GM12878 (cell line): ENCODE measurements at regions not wholly inside any gene's neighbourhood (a gene's known extent, or its start where the extent isn't known, plus 50 kb on each side); places are given as distances from the start of the nearest gene placed in this dataset.

Experiments
- ATAC-seq: fragments of 200-7000 bp; cut with Tn5 transposase; 3 replicates; pipeline ENCODE4 v1.9.1; 2020; ENCODE audit warnings: mild to moderate bottlenecking, moderate library complexity
- BruUV-seq: library from RNA; stranded (reverse); fragments of 400-500 nt; replicated peaks from 2 replicates; lab custom pipeline; 2021; lab: Mats Ljungman, UMichigan
- CTCF ChIA-PET: fragments of 300-600 bp; sonication (Branson Sonifier 250); formaldehyde crosslinking; extraction: SDS; loops from one replicate; lab custom pipeline; 2021; ENCODE audit warnings: inconsistent platforms; lab: Yijun Ruan, JAX
- POLR2A ChIA-PET: fragments of 350-600 bp; formaldehyde crosslinking; extraction: SDS; loops from one replicate; lab custom pipeline; 2021; ENCODE audit warnings: inconsistent platforms; lab: Charles Lee
- RAD21 ChIA-PET: fragments of 300-600 bp; sonication (Branson Sonifier 250); formaldehyde crosslinking; loops from one replicate; lab custom pipeline; 2023; ENCODE audit warnings: antibody characterized with exemption; ENCODE audit not compliant: unreplicated experiment; lab: Charles Lee
- SMC1A ChIA-PET: fragments of 300-600 bp; sonication (Branson Sonifier 250); formaldehyde crosslinking; loops from one replicate; lab custom pipeline; 2023; ENCODE audit not compliant: unreplicated experiment, uncharacterized antibody; lab: Charles Lee
- DNase-seq: peaks from one replicate; pipeline ENCODE4 v3.0.0-alpha.2; 2011; ENCODE audit warnings: low read depth, low spot score
- FAIRE-seq: peaks from 3 replicates; lab custom pipeline; 2011; peaks lifted over from hg19 to GRCh38; lab: Jason Lieb, UNC
- H2AFZ ChIP-seq: 2 replicates; pipeline ENCODE4 v1.6.0; 2011; ENCODE audit warnings: low read depth, low read length, control low read depth; ENCODE audit not compliant: control insufficient read depth
- H3K27ac ChIP-seq: 2 replicates; pipeline ENCODE4 v1.5.1; 2011; ENCODE audit warnings: control low read depth; ENCODE audit not compliant: control insufficient read depth, insufficient read depth
- H3K27me3 ChIP-seq, 2 experiments: replicated peaks in 1 of 2; 2 replicates each; pipeline versions ENCODE4 v1.6.0 to v1.6.1; 2011; ENCODE audit warnings: low read length in 1 of 2; ENCODE audit not compliant: control insufficient read depth in 2 of 2, insufficient read depth in 2 of 2
- H3K36me3 ChIP-seq, 2 experiments: 2 replicates each; pipeline ENCODE4 v1.5.1; 2011; ENCODE audit warnings: low read length in 1 of 2; ENCODE audit not compliant: control insufficient read depth in 2 of 2, insufficient read depth in 2 of 2
- H3K4me1 ChIP-seq: 2 replicates; pipeline ENCODE4 v1.6.1; 2011; ENCODE audit warnings: mild to moderate bottlenecking, low read length, moderate library complexity, mixed read lengths; ENCODE audit not compliant: control insufficient read depth, insufficient read depth
- H3K4me2 ChIP-seq: 2 replicates; pipeline ENCODE4 v1.6.0; 2011; ENCODE audit warnings: control low read depth; ENCODE audit not compliant: control insufficient read depth, insufficient read depth
- H3K4me3 ChIP-seq: fragments of 200-600 bp; sonication (generic); 2 replicates; pipeline ENCODE4 v1.5.1; 2016
- H3K79me2 ChIP-seq: 2 replicates; pipeline ENCODE4 v1.6.0; 2011; ENCODE audit warnings: low read length; ENCODE audit not compliant: control insufficient read depth, insufficient read depth
- H3K9ac ChIP-seq: 2 replicates; pipeline ENCODE4 v1.8.0; 2011; ENCODE audit warnings: low read length, control low read depth, mixed read lengths; ENCODE audit not compliant: control insufficient read depth, insufficient read depth
- H3K9me3 ChIP-seq: replicated peaks from 3 replicates; pipeline ENCODE4 v1.5.1; 2011; ENCODE audit warnings: mild to moderate bottlenecking, low read length; ENCODE audit not compliant: control insufficient read depth, insufficient read depth
- H4K20me1 ChIP-seq: 2 replicates; pipeline ENCODE4 v1.6.0; 2011; ENCODE audit not compliant: control insufficient read depth, insufficient read depth
- CREB1 ChIP-seq: IDR thresholded peaks from 2 replicates; pipeline ENCODE4 v1.6.1; 2012; ENCODE audit warnings: low read depth, mild to moderate bottlenecking, inconsistent platforms
- E2F8 ChIP-seq: fragments of 450-650 bp; IDR thresholded peaks from 2 replicates; pipeline ENCODE4 v1.6.1; 2018; ENCODE audit warnings: mild to moderate bottlenecking, low read depth, moderate library complexity; ENCODE audit not compliant: partially characterized antibody
- FOXK2 ChIP-seq: fragments of 450-650 bp; IDR thresholded peaks from 2 replicates; pipeline ENCODE4 v1.6.1; 2017; ENCODE audit warnings: mild to moderate bottlenecking, moderate library complexity
- GABPA ChIP-seq: IDR thresholded peaks from 2 replicates; pipeline ENCODE4 v1.6.1; 2014; ENCODE audit warnings: antibody characterized with exemption, low read depth, mild to moderate bottlenecking, inconsistent platforms
- HDAC6 ChIP-seq: fragments of 200-600 bp; sonication (generic); IDR thresholded peaks from one replicate; pipeline ENCODE4 v1.8.0; 2017; ENCODE audit warnings: antibody characterized with exemption; ENCODE audit not compliant: unreplicated experiment
- JUND ChIP-seq: IDR thresholded peaks from 2 replicates; pipeline ENCODE4 v1.6.1; 2012; ENCODE audit warnings: low read depth, mild to moderate bottlenecking, low read length, improper control_type of control experiment, moderate library complexity
- KLF5 ChIP-seq: fragments of 450-650 bp; IDR thresholded peaks from 2 replicates; pipeline ENCODE4 v1.6.1; 2014; ENCODE audit warnings: mild to moderate bottlenecking; ENCODE audit not compliant: partially characterized antibody
- NFXL1 ChIP-seq: fragments of 450-650 bp; IDR thresholded peaks from 2 replicates; pipeline ENCODE4 v1.6.1; 2017; ENCODE audit warnings: antibody characterized with exemption, mild to moderate bottlenecking, borderline replicate concordance
- NRF1 ChIP-seq: conservative IDR thresholded peaks from 2 replicates; pipeline ENCODE4 v1.6.1; 2011; ENCODE audit warnings: mild to moderate bottlenecking, low read depth, low read length, improper control_type of control experiment
- POLR2AphosphoS2 ChIP-seq: IDR thresholded peaks from 2 replicates; pipeline ENCODE4 v1.6.1; 2011; ENCODE audit warnings: low read depth, mild to moderate bottlenecking, low read length, improper control_type of control experiment, moderate library complexity
- SMAD5 ChIP-seq: IDR thresholded peaks from 2 replicates; pipeline ENCODE4 v1.6.1; 2016; ENCODE audit warnings: antibody characterized with exemption, low read depth
- SUZ12 ChIP-seq: fragments of 200-600 bp; sonication (generic); IDR thresholded peaks from one replicate; pipeline ENCODE4 v1.6.1; 2018; ENCODE audit warnings: antibody characterized with exemption, mild to moderate bottlenecking; ENCODE audit not compliant: unreplicated experiment
- in situ Hi-C: fragments of 300-500 bp; cut with MboI; formaldehyde crosslinking; loops from 9 replicates; pipeline ENCODE4 v1.14.3; 2018; ENCODE audit warnings: mixed read lengths
- intact Hi-C: fragments of 100-400 bp; cut with micrococcal nuclease; formaldehyde crosslinking; loops from one replicate; pipeline ENCODE4 v1.14.2; 2022; ENCODE audit not compliant: unreplicated experiment
- TF ChIP-seq, protein P1 (sequence below): fragments of 450-650 bp; IDR thresholded peaks from 2 replicates; pipeline ENCODE4 v1.6.1; 2017; ENCODE audit warnings: mild to moderate bottlenecking

DNA sequence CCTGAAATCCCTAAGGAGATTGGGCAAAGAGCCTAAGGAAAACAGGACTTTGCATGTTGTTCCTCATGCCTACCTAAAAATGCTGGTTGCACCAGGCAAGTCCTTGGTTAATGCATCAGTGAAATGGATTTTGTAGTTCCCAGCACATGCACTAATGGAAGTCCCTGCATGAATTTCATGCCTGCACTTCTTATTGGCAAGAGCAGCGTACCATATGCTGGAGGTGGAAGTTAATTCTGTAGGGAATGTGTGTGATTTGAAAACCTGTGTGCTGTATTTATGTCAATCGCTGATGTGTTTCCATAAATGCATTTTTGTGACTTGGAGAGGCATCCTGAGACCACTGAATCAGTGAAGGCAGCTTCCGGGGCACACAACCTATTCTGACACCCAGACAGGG is 140.3 kb upstream of the MTNR1B start (continued):
- no peak for TF ChIP-seq POLR2AphosphoS2
- TF ChIP-seq JUND: no peak
- no peak for TF ChIP-seq GABPA

- RAD21 ChIA-PET: no interaction called here
- H3K4me3 ChIP-seq: no peak overlapping the region
- no peaks in the 10 kb centered on the region for H3K27me3 ChIP-seq
- CTCF ChIA-PET: interaction anchor here (0.6 kb wide), 1 partner anchor 56 kb away, joined by 3 read pairs; no protein-coding TSS in a partner anchor
- intact Hi-C loops: no loop called here
- no peak overlapping the region for H3K4me2 ChIP-seq
- no TSS peak for BruUV-seq
- POLR2A ChIA-PET: no interaction called here
- TF ChIP-seq SMAD5 (no peak), CREB1 (no peak), SUZ12 (no peak), KLF5 (no peak), FOXK2 (no peak), E2F8 (no peak), HDAC6 (no peak), NFXL1 (no peak), NRF1 (no peak)
- TF ChIP-seq, protein P1, sequence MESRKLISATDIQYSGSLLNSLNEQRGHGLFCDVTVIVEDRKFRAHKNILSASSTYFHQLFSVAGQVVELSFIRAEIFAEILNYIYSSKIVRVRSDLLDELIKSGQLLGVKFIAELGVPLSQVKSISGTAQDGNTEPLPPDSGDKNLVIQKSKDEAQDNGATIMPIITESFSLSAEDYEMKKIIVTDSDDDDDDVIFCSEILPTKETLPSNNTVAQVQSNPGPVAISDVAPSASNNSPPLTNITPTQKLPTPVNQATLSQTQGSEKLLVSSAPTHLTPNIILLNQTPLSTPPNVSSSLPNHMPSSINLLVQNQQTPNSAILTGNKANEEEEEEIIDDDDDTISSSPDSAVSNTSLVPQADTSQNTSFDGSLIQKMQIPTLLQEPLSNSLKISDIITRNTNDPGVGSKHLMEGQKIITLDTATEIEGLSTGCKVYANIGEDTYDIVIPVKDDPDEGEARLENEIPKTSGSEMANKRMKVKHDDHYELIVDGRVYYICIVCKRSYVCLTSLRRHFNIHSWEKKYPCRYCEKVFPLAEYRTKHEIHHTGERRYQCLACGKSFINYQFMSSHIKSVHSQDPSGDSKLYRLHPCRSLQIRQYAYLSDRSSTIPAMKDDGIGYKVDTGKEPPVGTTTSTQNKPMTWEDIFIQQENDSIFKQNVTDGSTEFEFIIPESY: no peak
- H3K36me3 ChIP-seq: no peaks in the 10 kb centered on the region
- DNase-seq: no peak
- H4K20me1 ChIP-seq: no peaks in the 10 kb centered on the region
- no peaks in the 10 kb centered on the region for H3K79me2 ChIP-seq
- in situ Hi-C loops: no loop called here
- SMC1A ChIA-PET: no interaction called here
- no peak overlapping the region for H2AFZ ChIP-seq
- no peak overlapping the region for H3K27ac ChIP-seq
- no peak for FAIRE-seq
- H3K9me3 ChIP-seq: no peaks in the 10 kb centered on the region
- no peak overlapping the region for H3K9ac ChIP-seq
- H3K4me1 ChIP-seq: no peaks in the 10 kb centered on the region
- no peak for ATAC-seq
These were observed 139.8 kb upstream of the MTNR1B start for GRCh38 chr11:92829671-92830070.
